ENCODE measurements at regions not wholly inside any gene's neighbourhood (a gene's known extent, or its start where the extent isn't known, plus 50 kb on each side); places are given as distances from the start of the nearest gene placed in this dataset.
"Not testable (repeated sequence)": the region's sequence is repeated elsewhere in the genome, so short reads cannot be mapped to it uniquely, and the experiment has no call there.

DNA sequence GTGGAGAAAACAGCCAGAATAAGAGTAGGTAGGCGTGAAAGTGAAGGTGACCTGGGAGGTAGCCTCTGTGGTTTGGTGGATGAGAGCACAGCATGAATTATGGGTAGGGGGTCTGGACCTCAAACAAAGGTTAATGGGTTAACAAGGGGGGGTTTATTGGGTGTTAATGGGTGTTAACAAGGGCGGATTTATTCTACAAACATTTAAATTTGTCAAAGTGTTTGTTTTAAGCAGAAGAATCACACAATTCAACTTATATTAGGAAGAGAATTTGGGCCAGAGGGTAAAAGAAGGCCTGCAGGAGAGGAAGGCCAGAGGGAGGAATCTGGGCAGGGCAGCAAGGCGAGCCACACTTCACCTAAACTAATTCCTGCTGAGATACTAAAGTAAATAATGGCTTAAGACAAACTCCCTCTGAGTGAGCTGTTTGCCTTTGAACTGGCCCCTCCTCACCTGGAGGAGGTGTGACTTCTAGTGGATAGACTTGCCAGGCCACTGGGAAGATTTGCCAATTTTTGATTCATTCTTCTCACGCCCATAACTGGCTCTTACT, 191.7 kb downstream of the GIPC2 start:
- DNase-seq (ENCODE audit: low read depth), result no peak
- in situ Hi-C loops (cut with HindIII; ENCODE audit: low pct_unique_long_range_greater_than_20kb, low sequenced_read_pairs), result no loop called here

DNA sequence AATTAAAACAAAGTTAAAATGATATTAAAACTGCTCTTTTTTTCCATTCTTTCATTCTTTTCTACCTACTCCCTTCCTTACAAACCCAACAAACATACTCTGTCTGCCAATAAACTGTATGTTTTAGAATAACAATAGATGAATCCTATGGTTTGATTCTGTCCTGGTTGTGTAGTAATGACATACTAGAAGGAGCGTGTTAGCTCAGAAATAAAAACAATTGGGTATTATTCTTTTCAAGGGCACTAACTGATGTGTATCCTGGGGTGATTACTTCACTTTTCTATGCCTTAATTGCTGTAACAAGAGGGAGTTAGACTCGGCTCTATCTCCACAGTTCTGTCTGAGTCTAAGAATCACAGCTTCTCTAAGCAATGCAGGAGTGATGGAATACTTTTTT, 194.4 kb downstream of the GIPC2 start:
- no peak for DNase-seq (ENCODE audit: low read depth)
- in situ Hi-C loops (cut with HindIII; ENCODE audit: low pct_unique_long_range_greater_than_20kb, low sequenced_read_pairs), result no loop called here

DNA sequence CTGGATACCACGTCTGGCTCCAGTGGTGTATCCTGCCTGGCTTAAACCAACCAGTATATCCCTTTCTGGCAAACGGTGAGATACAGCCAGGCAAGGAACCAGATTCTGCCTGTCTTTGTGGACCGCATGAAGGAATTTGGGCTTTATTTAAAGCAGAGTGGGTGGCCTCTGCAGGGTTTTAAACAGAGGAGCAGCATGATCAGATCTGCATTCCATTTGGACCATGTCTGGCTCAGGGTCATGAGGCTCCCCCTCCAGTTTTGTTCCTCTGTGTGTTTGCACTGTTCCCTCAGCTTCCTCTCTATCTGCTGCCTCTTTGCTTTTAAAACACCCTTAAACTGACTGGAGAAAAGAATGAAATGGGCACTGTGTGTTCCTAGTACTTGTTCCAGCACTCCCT, 195.0 kb downstream of the GIPC2 start:
- in situ Hi-C loops (cut with HindIII; ENCODE audit: low pct_unique_long_range_greater_than_20kb, low sequenced_read_pairs), result no loop called here

DNA sequence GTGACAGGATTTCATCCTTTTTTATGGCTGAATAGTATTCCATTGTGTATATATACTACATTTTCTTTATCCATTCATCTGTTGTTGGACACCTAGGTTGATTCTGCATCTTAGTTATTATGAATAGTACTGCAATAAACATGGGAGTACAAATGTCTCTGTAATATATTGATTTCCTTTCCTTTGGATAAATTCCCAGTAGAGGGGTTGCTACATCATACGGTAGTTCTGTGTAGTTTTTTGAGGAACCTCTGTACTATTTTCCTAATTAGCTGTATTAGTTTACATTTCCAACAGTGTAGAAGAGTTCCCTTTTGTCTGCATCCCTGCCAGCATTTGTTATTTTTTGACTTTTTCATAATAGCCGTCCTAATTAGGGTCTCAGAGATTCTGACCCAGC, 201.3 kb downstream of the GIPC2 start:
- in situ Hi-C loops (cut with HindIII; ENCODE audit: low pct_unique_long_range_greater_than_20kb, low sequenced_read_pairs), result no loop called here

More for the DNA sequence above, 195.0 kb downstream of the GIPC2 start:
- no peak for DNase-seq (ENCODE audit: low read depth)

DNA sequence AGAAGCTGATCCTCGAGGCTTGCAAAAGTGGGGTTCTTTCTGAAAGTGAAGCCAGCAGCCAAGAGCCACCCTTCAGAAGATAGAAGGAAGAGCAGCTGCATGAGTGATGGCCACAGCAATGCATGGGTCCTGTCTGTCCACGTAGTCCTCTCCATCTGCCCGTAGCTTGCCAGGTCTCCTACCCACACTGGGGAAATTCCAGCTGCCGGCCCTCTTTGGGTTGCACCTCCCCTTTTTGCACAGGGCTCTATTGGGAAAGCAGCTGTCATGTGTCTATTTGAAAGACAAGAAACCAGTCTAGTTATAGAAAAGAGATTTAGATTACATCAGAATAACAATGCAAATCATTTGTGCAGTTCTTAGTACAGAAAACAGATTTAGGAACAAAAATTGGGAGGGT, 204.4 kb downstream of the GIPC2 start:
- in situ Hi-C loops (cut with HindIII; ENCODE audit: low pct_unique_long_range_greater_than_20kb, low sequenced_read_pairs), result no loop called here
- no peak for DNase-seq (ENCODE audit: low read depth)

More for the DNA sequence above, 201.3 kb downstream of the GIPC2 start:
- no peak for DNase-seq (ENCODE audit: low read depth)

DNA sequence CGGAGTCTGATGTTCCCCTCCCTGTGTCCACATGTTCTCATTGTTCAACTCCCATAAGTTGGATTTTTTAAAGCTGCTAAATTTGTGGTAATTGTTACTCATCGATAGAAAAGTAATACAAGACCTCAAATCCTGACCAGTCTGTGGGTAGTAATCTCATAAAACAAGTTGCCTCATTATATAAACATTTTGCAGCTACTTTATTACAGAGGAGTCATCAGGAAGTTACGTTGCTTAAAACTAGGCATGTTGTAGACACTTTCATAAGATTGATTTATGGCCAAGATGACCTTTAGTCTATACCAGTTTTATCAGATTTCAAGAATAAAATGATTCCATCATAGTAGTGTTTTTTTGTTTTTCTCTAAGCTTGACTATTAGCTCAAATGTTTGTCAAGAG, 208.8 kb downstream of the GIPC2 start:
- no peak for DNase-seq (ENCODE audit: low read depth)

DNA sequence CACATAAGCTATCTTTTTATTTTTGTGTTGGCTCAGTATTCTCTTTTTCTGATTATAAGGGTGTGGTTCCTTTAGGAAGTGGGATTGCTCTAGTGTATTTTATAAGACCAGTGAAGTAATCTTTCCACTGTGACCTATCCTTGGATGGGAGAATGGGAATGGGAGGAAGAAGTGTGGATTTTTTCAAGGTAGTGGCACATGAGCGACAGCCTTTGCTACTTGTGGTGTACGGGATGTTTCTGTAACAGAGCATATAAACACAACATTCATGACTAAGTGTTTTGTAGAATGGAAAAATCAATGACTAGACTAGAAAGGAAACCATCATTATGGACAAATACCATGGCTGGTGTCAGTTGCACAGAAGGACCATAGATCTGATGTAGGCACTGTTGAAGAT, 209.6 kb downstream of the GIPC2 start:
- no peak for DNase-seq (ENCODE audit: low read depth)
- in situ Hi-C loops (cut with HindIII; ENCODE audit: low pct_unique_long_range_greater_than_20kb, low sequenced_read_pairs), result no loop called here

More for the DNA sequence above, 208.8 kb downstream of the GIPC2 start:
- in situ Hi-C loops (cut with HindIII; ENCODE audit: low pct_unique_long_range_greater_than_20kb, low sequenced_read_pairs), result no loop called here

DNA sequence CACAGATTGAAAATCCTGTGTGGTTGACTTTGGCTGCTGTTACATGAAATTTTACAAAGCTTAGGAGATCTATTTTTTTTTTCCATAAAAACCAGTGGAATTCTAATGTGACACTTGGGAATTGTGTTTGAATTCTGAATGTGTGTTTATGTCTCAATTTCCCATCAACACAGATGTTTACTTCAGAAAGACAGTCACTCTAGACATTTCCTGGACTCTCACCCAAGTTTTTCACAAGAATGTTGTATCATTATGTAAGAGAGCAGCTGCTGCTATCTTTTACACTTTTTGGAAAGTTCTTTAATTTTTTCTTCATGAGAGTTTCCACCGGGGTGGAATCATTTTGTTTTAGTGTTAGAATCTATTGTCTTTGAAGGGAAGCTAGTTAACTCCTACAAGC, 210.1 kb downstream of the GIPC2 start:
- in situ Hi-C loops (cut with HindIII; ENCODE audit: low pct_unique_long_range_greater_than_20kb, low sequenced_read_pairs), result no loop called here

DNA sequence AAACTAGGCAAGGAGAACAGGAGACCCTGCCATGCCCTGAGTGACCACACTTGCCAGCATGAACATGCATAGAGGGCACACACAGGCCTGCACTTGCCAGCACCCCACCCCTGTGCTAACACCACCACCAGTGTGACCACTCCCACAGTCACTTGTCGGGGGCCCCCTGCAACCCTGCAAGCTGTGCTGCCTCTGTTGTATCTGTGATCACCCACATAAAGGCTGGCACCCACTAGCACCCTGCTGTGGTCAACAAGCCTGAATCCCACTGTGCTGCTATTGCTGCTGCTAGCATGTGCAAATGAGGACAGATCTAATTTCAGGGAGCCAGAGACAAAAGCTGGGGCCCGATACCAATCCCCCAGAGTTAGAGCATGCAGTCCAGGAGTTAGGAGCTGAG, 217.7 kb downstream of the GIPC2 start:
- DNase-seq (ENCODE audit: low read depth), result no peak
- in situ Hi-C loops (cut with HindIII; ENCODE audit: low pct_unique_long_range_greater_than_20kb, low sequenced_read_pairs), result no loop called here

More for the DNA sequence above, 210.1 kb downstream of the GIPC2 start:
- no peak for DNase-seq (ENCODE audit: low read depth)

DNA sequence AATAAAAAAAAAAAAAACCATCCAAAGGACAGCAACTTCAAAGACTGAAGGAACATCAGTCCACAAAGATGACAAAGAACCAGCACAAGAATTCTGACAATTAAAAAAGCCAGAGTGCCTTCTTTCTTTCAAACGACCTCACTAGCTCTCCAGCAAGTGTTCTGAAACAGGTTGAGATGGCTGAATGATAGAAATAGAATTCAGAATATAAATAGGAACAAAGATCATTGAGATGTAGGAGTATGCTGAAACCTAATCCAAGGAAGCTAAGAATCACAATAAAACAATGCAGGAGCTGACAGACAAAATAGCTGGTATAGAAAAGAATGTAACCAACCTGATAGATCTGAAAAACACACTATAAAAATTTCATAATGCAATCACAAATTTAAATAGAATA, 218.2 kb downstream of the GIPC2 start:
- DNase-seq (ENCODE audit: low read depth), result no peak
- in situ Hi-C loops (cut with HindIII; ENCODE audit: low pct_unique_long_range_greater_than_20kb, low sequenced_read_pairs), result no loop called here

DNA sequence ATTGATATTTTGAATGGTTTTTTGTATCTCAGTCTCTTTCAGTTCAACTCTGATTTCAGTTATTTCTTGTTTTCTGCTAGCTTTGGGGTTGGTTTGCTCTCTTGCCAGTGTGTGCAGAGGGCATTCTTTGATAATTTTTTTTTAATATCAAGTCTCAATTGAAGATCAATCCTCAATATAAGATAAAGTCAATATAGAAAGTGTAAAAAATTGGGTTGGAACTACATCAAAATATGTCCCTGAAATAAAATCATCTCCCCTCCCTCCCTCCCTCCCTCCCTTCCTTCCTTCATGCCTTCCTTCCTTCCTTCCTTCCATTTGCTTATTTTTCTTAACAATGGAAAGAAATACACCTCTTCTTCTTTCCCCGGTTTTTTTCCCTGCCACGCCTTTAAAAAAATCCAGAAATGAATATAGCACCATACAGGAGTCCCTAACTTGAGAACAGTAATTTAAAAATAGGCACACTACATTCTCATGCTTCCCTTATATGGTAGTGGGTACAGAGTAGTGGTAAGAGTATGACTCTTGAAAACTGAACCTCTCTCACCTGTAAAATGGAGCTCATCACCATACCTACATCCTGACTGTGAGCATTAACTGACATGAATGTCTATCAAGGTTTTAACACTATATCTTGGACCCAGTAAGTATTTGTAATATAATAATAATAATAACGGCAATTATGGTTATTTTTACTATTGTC, 221.9 kb downstream of the GIPC2 start:
- in situ Hi-C loops (cut with HindIII; ENCODE audit: low pct_unique_long_range_greater_than_20kb, low sequenced_read_pairs), result no loop called here
- no peak for DNase-seq (ENCODE audit: low read depth)

DNA sequence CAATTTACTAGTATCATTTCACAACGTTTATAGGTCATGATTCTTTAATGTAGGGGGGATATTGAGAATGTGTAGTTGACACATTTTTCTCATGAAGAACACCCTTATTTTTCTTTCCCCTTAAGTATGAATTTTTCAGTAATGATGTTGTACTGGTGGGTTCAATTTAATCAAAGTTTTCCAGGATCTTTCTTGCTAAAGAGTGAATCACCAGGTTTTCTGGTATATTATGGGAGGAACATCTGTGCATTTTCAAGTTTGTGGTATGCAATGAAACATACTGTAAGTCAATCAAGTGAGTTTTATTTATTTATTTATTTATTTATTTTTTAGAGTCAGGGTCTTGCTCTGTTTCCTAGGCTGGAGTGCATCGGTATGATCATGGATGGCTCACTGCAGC, 221.2 kb upstream of the PTGFR start:
- DNase-seq (ENCODE audit: low read depth), result no peak
- in situ Hi-C loops (cut with HindIII; ENCODE audit: low pct_unique_long_range_greater_than_20kb, low sequenced_read_pairs), result no loop called here

DNA sequence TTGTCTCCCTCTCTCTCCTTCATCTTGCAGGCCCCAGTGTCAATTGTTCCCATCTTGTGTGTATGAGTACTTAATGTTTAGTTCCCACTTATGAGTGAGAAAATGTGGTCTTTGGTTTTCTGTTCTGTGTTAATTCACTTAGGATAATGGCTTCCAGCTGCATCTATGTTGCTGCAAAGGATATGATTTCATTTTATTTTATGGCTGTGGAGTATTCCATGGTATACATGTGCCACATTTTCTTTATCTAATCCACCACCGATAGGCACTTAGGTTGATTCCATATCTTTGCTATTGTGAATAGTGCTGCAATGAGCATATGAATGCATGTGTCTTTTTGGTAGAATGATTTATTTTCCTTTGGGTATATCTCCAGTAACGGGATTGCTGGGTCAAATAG, 219.4 kb upstream of the PTGFR start:
- in situ Hi-C loops (cut with HindIII; ENCODE audit: low pct_unique_long_range_greater_than_20kb, low sequenced_read_pairs); DNase-seq (ENCODE audit: low read depth): not testable (repeated sequence)

DNA sequence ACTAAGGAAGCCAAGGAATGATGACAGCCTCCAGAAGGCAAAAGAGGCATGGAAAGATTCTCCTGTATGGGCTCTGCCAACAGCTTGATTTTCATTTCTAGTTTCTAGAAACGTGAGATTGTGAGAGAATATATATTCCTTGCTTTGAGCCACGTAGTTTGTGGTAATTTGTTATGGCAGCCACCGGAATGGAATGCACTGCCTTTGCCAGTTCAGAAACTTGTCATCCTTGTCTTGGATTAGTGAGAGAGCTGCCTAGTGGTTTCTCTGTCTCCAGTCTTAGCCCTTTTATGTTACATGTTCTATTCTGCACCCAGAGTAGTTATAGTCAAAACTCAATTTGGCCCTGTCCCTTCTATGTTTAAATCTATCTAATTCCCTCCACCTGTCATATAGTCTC, 216.0 kb upstream of the PTGFR start:
- DNase-seq (ENCODE audit: low read depth), result no peak
- in situ Hi-C loops (cut with HindIII; ENCODE audit: low pct_unique_long_range_greater_than_20kb, low sequenced_read_pairs), result no loop called here

DNA sequence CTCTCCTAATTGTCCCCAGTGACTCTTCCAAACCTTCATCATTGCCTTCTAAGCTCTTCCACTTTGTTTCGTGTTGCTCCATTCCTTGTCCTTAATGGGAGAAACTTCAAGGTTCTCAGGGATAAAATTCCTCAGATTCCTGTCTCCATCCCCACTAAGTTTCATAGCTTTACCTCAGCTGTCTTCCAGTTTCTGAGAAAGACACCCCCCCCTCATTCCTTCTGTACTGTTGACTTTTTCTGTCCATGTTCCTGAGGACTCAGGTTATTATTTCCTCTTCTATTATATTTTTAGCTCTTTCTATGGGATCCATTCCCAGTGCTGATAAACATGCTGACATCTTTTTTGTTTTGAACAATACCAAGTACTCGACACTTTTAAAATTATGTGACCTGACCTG, 215.3 kb upstream of the PTGFR start:
- in situ Hi-C loops (cut with HindIII; ENCODE audit: low pct_unique_long_range_greater_than_20kb, low sequenced_read_pairs), result no loop called here
- no peak for DNase-seq (ENCODE audit: low read depth)

DNA sequence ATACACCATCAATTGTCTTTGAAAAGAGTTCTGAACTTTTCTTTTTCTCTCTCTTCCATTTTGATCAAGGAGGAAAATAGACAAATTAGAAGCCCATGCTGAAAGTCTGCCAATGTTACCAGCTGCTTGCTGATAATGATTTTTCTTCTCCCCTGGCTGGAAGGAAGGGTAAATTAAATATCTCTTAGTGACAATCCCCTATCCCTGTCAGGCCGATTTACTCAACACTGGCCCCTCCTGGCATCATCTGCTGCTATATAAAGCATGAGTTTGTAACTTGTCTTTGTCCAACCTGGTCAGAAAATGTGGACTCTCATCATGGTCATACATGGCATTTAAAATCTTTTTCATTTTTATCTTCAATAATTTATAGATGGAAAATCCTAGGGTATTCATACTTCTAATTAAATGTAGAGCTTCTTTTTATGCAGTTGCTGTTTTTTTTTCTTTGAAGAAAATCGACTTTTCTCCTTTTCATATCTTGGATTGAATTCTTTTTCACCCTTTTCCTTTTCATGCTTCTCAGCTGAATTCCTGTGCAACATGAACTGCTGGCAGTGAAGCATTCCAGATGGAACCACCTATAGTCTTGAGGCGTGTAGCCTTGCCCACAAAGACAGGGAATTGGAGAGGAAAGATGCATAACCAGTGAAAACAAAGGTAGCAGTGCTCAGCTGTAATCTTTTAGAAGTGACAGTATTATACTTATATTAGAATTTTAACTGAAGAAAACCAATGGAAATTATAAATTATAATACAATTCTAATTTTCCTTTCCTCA, 214.7 kb upstream of the PTGFR start:
- no peak for DNase-seq (ENCODE audit: low read depth)
- in situ Hi-C loops (cut with HindIII; ENCODE audit: low pct_unique_long_range_greater_than_20kb, low sequenced_read_pairs), result no loop called here

DNA sequence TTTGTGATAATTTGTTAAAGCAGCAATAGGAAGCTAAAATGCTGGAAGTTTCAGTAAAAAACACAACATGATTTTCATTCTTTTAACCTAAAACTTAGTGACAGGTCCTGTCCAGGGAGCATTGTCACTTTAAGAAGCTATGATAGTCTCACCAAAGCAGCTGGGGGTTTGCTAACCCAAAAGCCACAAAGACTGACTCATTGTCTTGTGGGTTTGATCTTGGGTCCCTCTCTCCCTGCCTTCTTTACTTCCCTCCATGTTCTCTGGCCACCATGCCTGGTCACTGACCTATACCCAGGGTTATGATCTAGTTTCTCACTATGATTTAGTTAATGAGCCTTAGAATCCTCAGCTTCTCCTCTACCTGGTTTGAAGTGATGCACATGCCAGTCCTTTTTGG, 213.5 kb upstream of the PTGFR start:
- no peak for DNase-seq (ENCODE audit: low read depth)
- in situ Hi-C loops (cut with HindIII; ENCODE audit: low pct_unique_long_range_greater_than_20kb, low sequenced_read_pairs), result no loop called here

DNA sequence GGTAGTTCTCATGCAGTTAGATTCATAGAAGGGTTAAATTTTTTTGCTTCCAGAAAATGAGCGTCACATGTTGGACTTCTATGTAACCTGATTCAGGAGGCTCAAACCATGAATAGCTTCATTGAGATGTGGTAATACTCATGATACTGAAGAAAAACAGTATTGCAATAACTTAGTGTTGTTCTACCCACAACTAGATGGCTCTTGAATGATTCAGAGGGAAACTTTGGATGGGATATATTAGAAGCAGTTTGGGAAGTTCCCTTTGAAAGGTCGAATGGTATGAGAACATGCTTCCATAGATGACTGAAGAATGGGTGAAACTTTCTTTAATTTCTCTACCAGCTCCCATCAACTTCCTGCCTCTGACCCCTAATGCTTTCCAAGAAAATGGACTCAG, 211.7 kb upstream of the PTGFR start:
- in situ Hi-C loops (cut with HindIII; ENCODE audit: low pct_unique_long_range_greater_than_20kb, low sequenced_read_pairs), result no loop called here
- DNase-seq (ENCODE audit: low read depth), result no peak

DNA sequence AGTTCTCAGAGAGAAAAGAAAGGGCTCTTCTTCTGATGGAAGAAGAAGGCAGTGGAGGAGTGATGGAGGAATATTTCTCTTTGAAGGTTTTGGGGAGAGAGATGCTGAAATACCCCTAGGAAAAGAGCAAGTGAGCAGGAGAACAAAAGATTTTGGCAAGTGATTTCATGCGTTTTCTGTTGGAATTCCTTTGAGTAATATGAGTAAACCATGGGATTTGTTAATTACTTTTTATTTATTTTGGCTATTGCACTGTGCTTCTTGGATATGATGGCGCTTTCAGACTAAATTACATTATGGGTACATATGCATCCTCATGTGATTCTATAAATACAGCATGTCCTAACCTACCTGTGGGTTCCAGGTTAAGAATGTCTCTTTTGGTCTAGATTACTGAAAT, 210.1 kb upstream of the PTGFR start:
- no peak for DNase-seq (ENCODE audit: low read depth)
- in situ Hi-C loops (cut with HindIII; ENCODE audit: low pct_unique_long_range_greater_than_20kb, low sequenced_read_pairs), result no loop called here

DNA sequence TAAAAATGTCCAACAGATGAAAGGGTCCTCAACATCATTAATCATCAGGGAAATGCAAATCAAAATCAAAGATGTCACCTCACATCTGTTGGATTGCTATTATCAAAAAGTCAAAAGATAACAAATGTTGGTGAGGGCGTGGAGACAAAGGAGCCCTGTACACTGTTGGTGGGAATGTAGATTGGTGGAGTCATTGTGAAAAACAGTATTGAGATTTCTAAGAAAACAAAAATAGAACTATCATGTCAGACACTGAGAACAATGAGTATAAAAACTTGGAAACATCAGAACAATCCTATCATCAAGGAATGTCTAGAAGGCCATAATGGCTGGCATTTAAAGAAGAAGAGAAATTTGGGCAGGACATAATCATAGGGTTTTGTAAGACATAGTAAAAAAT, 209.2 kb upstream of the PTGFR start:
- in situ Hi-C loops (cut with HindIII; ENCODE audit: low pct_unique_long_range_greater_than_20kb, low sequenced_read_pairs), result no loop called here

More for the DNA sequence above, 209.2 kb upstream of the PTGFR start:
- no peak for DNase-seq (ENCODE audit: low read depth)

All from Caki2 (cell line).